ENCODE measurements at regions not wholly inside any gene's neighbourhood (a gene's known extent, or its start where the extent isn't known, plus 50 kb on each side); places are given as distances from the start of the nearest gene placed in this dataset.

- H3K9ac ChIP-seq: no peak overlapping the region
- no peak overlapping the region for H2AFZ ChIP-seq (ENCODE audit: low read depth)
- DNase-seq: no peak
- H3K79me2 ChIP-seq (ENCODE audit: insufficient read depth): no peaks in the 10 kb centered on the region
- H3K9me2 ChIP-seq: no peaks in the 10 kb centered on the region
- H4K20me1 ChIP-seq (ENCODE audit: insufficient read depth): no peaks in the 10 kb centered on the region
- POLR2A ChIA-PET: no interaction called here
- no peak for TF ChIP-seq RFX5 (IDR thresholded peaks at IDR 0.05; ENCODE audit: low read length)
- no peak for TF ChIP-seq FOXJ3 (CRISPR knock-in tag; IDR thresholded peaks at IDR 0.05)
- TF ChIP-seq MEF2A (IDR thresholded peaks at IDR 0.05; ENCODE audit: borderline replicate concordance, low read depth): no peak
- TF ChIP-seq ELF1 (IDR thresholded peaks at IDR 0.05): no peak
- TF ChIP-seq, protein P1, sequence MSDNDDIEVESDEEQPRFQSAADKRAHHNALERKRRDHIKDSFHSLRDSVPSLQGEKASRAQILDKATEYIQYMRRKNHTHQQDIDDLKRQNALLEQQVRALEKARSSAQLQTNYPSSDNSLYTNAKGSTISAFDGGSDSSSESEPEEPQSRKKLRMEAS (IDR thresholded peaks at IDR 0.05; ENCODE audit: low read depth): no peak
- H3K4me3 ChIP-seq (ENCODE audit: low read depth in 2 of 2, low read length in 1 of 2): no peak overlapping the region
- peaks cover 0 to 16% of the 10 kb centered on the region in 2 experiments; a peak in 1 of 4 replicates for H3K4me1 ChIP-seq (ENCODE audit: control insufficient read depth in 1 of 2, insufficient read depth in 2 of 2, low read depth in 1 of 2, low read length in 1 of 2)
- no peaks in the 10 kb centered on the region for H3K9me3 ChIP-seq
- H3F3A ChIP-seq (replicated peaks; ENCODE audit: insufficient read depth): no peaks in the 10 kb centered on the region
- CTCF ChIA-PET: interaction anchor here (0.6 to 1.0 kb wide), 2 partner anchors 86 to 362 kb away, joined by 3 to 4 read pairs; no protein-coding TSS in a partner anchor
- no peak overlapping the region for H3K4me2 ChIP-seq
- H3K27me3 ChIP-seq (ENCODE audit: insufficient read depth): no peaks in the 10 kb centered on the region
- no peak overlapping the region; a peak in 1 of 4 replicates for H3K27ac ChIP-seq (ENCODE audit: low read depth in 2 of 2, low read length in 1 of 2)
- 52% methylated on average over 8 of the region's 10 CpGs for WGBS (ENCODE audit: low lambda C conversion rate)
- no peaks in the 10 kb centered on the region for H3K36me3 ChIP-seq (replicated peaks in 1 of 2; ENCODE audit: control insufficient read depth in 1 of 2, insufficient read depth in 2 of 2, low read length in 1 of 2)
Measured at GRCh38 chr10:125543796-125544195, 139.2 kb downstream of the TEX36 start.

- peak; percentile 26 for TF ChIP-seq RAD21 (IDR thresholded peaks at IDR 0.05; ENCODE audit: low read length)
- TF ChIP-seq YY1 (IDR thresholded peaks at IDR 0.05; ENCODE audit: low read depth): no peak
- no peak for TF ChIP-seq GABPA (IDR thresholded peaks at IDR 0.05; ENCODE audit: low read depth)
- peak in 1 of 2 experiments; percentile 12; a peak in 1 of 4 replicates for TF ChIP-seq EP300 (IDR thresholded peaks at IDR 0.05; ENCODE audit: borderline replicate concordance in 1 of 2, low read depth in 1 of 2, low read length in 1 of 2)
- TF ChIP-seq GATA2 (CRISPR knock-in tag; IDR thresholded peaks at IDR 0.05): no peak
- Histone ChIP-seq H3K4me3 (ENCODE audit: low read depth in 2 of 2, low read length in 1 of 2) (no peak overlapping the region), H3K4me2 (no peak overlapping the region), H3K27ac (ENCODE audit: low read depth in 2 of 2, low read length in 1 of 2) (peak overlapping the region in 1 of 2 experiments; percentile 22; a peak in 2 of 4 replicates), H2AFZ (ENCODE audit: low read depth) (no peak overlapping the region), H3K36me3 (replicated peaks in 1 of 2; ENCODE audit: control insufficient read depth in 1 of 2, insufficient read depth in 2 of 2, low read length in 1 of 2) (no peaks in the 10 kb centered on the region), H3F3A (replicated peaks; ENCODE audit: insufficient read depth) (no peaks in the 10 kb centered on the region), H3K9ac (no peak overlapping the region), H3K27me3 (ENCODE audit: insufficient read depth) (no peaks in the 10 kb centered on the region), H3K9me2 (no peaks in the 10 kb centered on the region), H3K4me1 (ENCODE audit: control insufficient read depth in 1 of 2, insufficient read depth in 2 of 2, low read depth in 1 of 2, low read length in 1 of 2) (peaks cover 0 to 23% of the 10 kb centered on the region in 2 experiments; a peak in 1 of 4 replicates), H4K20me1 (ENCODE audit: insufficient read depth) (no peaks in the 10 kb centered on the region), H3K9me3 (no peaks in the 10 kb centered on the region), H3K79me2 (ENCODE audit: insufficient read depth) (no peaks in the 10 kb centered on the region)
- POLR2A ChIA-PET: interaction anchor here (1.1 kb wide), 1 partner anchor 258 kb away, joined by 3 read pairs; no protein-coding TSS in a partner anchor
- 34% methylated on average over 12 of the region's 13 CpGs for WGBS (ENCODE audit: low lambda C conversion rate)
- CTCF ChIA-PET: interaction anchor here (1.0 to 1.1 kb wide), 2 partner anchors 10 to 12 kb away, joined by 3 read pairs; no protein-coding TSS in a partner anchor
- DNase-seq: peak; percentile 58
Measured at GRCh38 chr10:125538947-125539731, 143.8 kb downstream of the TEX36 start.

DNA sequence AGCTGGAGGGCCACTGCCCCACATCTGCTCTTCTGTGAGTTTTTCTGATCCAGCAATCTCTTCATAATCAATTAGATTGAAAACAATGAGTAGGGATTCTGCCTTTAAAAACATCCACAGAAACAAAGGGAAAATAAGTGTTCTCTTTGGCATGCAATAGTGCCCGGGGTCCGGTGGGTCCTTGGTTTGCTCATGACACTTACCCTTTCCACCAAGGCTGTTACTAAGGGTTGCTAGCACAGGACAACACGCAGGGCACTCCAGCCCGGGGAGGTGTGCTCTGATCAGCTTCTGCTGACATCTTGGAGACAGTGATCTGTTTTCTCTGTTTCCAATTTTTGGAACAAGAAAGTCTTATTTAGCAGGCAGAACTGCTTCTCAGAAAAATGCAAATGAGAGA, 146.7 kb downstream of the TEX36 start:
- POLR2A ChIA-PET: no interaction called here
- H3K4me1 ChIP-seq (ENCODE audit: control insufficient read depth in 1 of 2, insufficient read depth in 2 of 2, low read depth in 1 of 2, low read length in 1 of 2): peaks cover 0 to 19% of the 10 kb centered on the region in 2 experiments; a peak in 1 of 4 replicates
- 23% methylated on average over 4 of the region's 4 CpGs for WGBS (ENCODE audit: low lambda C conversion rate)

More for the DNA sequence above, 146.7 kb downstream of the TEX36 start:
- TF ChIP-seq NRF1 (IDR thresholded peaks at IDR 0.05; ENCODE audit: low read depth, low read length): no peak
- TF ChIP-seq FOXJ3 (CRISPR knock-in tag; IDR thresholded peaks at IDR 0.05): no peak
- no peak for TF ChIP-seq IRF3 (IDR thresholded peaks at IDR 0.05; ENCODE audit: low read depth, low read length)
- no peak for TF ChIP-seq REST (IDR thresholded peaks at IDR 0.05; ENCODE audit: low read depth, low read length)
- TF ChIP-seq RXRA (IDR thresholded peaks at IDR 0.05; ENCODE audit: borderline replicate concordance, low read depth): no peak
- no peak for TF ChIP-seq TCF12 (IDR thresholded peaks at IDR 0.05)
- TF ChIP-seq JUND (IDR thresholded peaks at IDR 0.05): no peak
- TF ChIP-seq USF1 (IDR thresholded peaks at IDR 0.05; ENCODE audit: borderline replicate concordance, low read depth): no peak
- H3K9ac ChIP-seq: no peak overlapping the region
- H3K4me2 ChIP-seq: no peak overlapping the region
- no peaks in the 10 kb centered on the region for H3K79me2 ChIP-seq (ENCODE audit: insufficient read depth)
- H3F3A ChIP-seq (replicated peaks; ENCODE audit: insufficient read depth): no peaks in the 10 kb centered on the region
- no peak for DNase-seq
- H3K27me3 ChIP-seq (ENCODE audit: insufficient read depth): no peaks in the 10 kb centered on the region
- CTCF ChIA-PET: no interaction called here
- H3K36me3 ChIP-seq (replicated peaks in 1 of 2; ENCODE audit: control insufficient read depth in 1 of 2, insufficient read depth in 2 of 2, low read length in 1 of 2): no peaks in the 10 kb centered on the region
- H3K9me3 ChIP-seq: no peaks in the 10 kb centered on the region
- no peaks in the 10 kb centered on the region for H4K20me1 ChIP-seq (ENCODE audit: insufficient read depth)
- H3K4me3 ChIP-seq (ENCODE audit: low read depth in 2 of 2, low read length in 1 of 2): no peak overlapping the region
- no peak overlapping the region for H3K27ac ChIP-seq (ENCODE audit: low read depth in 2 of 2, low read length in 1 of 2)
- H2AFZ ChIP-seq (ENCODE audit: low read depth): no peak overlapping the region
- H3K9me2 ChIP-seq: no peaks in the 10 kb centered on the region

All from SK-N-SH (cell line).